ENCODE measurements at regions not wholly inside any gene's neighbourhood (a gene's known extent, or its start where the extent isn't known, plus 50 kb on each side); places are given as distances from the start of the nearest gene placed in this dataset.

GRCh38 chr10:29780096-29780495 lies 145.3 kb upstream of the SVIL start:
- Histone ChIP-seq H3K36me3 (ENCODE audit: control insufficient read depth in 2 of 3, insufficient read depth in 3 of 3, low read length in 3 of 3) (no peaks in the 10 kb centered on the region), H3K4me1 (ENCODE audit: control insufficient read depth in 2 of 3, insufficient read depth in 2 of 3, low read depth in 1 of 3, low read length in 3 of 3) (peaks cover 0 to 3% (median 0%) of the 10 kb centered on the region in 3 donors), H3K9ac (ENCODE audit: low read length in 3 of 3) (no peak overlapping the region), H3K27ac (ENCODE audit: low read depth in 2 of 2, low read length in 2 of 2) (no peak overlapping the region), H3K4me3 (ENCODE audit: low read length in 3 of 3) (no peak overlapping the region), H3K27me3 (ENCODE audit: control insufficient read depth, insufficient read depth, low read length) (no peaks in the 10 kb centered on the region), H3K9me3 (ENCODE audit: control insufficient read depth in 2 of 3, insufficient read depth in 1 of 3, low read length in 3 of 3) (no peaks in the 10 kb centered on the region)
- intact Hi-C loops (cut with DNase I), result no loop called here
- no peak for TF ChIP-seq CTCF (IDR thresholded peaks at IDR 0.05; ENCODE audit: borderline replicate concordance, extremely low read depth, insufficient read depth)
- FAIRE-seq (no peak), DNase-seq (no peak)

DNA sequence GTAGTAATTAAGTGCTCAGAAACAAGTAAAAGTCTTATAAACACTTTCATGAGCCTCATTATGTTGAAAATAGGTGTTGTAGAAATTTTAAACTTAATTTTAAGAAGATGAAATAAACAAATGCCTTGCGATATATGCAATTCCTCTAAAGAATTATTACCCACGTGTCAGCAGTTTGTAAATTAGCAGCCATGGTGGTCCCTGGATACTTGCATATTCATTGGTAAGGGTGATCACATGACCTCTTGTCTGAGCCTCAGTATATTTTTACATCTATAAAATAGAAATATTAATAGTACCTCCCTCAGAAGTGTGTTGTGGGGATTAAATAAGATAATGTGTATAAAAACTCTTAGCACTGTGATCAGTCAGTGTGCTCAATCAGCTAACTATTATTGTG lies 141.5 kb upstream of the SVIL start:
- H3K36me3 ChIP-seq (ENCODE audit: control insufficient read depth in 2 of 3, insufficient read depth in 3 of 3, low read length in 3 of 3), result no peaks in the 10 kb centered on the region
- FAIRE-seq (no peak), DNase-seq (no peak)
- no peaks in the 10 kb centered on the region for H3K27me3 ChIP-seq (ENCODE audit: control insufficient read depth, insufficient read depth, low read length)
- H3K4me1 ChIP-seq (ENCODE audit: control insufficient read depth in 2 of 3, insufficient read depth in 2 of 3, low read depth in 1 of 3, low read length in 3 of 3), result peaks cover 0 to 10% (median 0%) of the 10 kb centered on the region in 3 donors
- intact Hi-C loops (cut with DNase I), result no loop called here
- no peak overlapping the region for H3K4me3 ChIP-seq (ENCODE audit: low read length in 3 of 3)
- no peak for TF ChIP-seq CTCF (IDR thresholded peaks at IDR 0.05; ENCODE audit: borderline replicate concordance, extremely low read depth, insufficient read depth)
- no peaks in the 10 kb centered on the region for H3K9me3 ChIP-seq (ENCODE audit: control insufficient read depth in 2 of 3, insufficient read depth in 1 of 3, low read length in 3 of 3)
- no peak overlapping the region for H3K27ac ChIP-seq (ENCODE audit: low read depth in 2 of 2, low read length in 2 of 2)
- H3K9ac ChIP-seq (ENCODE audit: low read length in 3 of 3), result no peak overlapping the region

GRCh38 chr10:29774475-29774874 lies 139.7 kb upstream of the SVIL start:
- Histone ChIP-seq H3K36me3 (ENCODE audit: control insufficient read depth in 2 of 3, insufficient read depth in 3 of 3, low read length in 3 of 3) (no peaks in the 10 kb centered on the region), H3K4me1 (ENCODE audit: control insufficient read depth in 2 of 3, insufficient read depth in 2 of 3, low read depth in 1 of 3, low read length in 3 of 3) (peaks cover 0 to 10% (median 0%) of the 10 kb centered on the region in 3 donors), H3K9ac (ENCODE audit: low read length in 3 of 3) (no peak overlapping the region), H3K9me3 (ENCODE audit: control insufficient read depth in 2 of 3, insufficient read depth in 1 of 3, low read length in 3 of 3) (no peaks in the 10 kb centered on the region), H3K27ac (ENCODE audit: low read depth in 2 of 2, low read length in 2 of 2) (no peak overlapping the region), H3K4me3 (ENCODE audit: low read length in 3 of 3) (no peak overlapping the region), H3K27me3 (ENCODE audit: control insufficient read depth, insufficient read depth, low read length) (no peaks in the 10 kb centered on the region)
- DNase-seq (no peak), FAIRE-seq (no peak)
- intact Hi-C loops (cut with DNase I), result no loop called here
- no peak for TF ChIP-seq CTCF (IDR thresholded peaks at IDR 0.05; ENCODE audit: borderline replicate concordance, extremely low read depth, insufficient read depth)

DNA sequence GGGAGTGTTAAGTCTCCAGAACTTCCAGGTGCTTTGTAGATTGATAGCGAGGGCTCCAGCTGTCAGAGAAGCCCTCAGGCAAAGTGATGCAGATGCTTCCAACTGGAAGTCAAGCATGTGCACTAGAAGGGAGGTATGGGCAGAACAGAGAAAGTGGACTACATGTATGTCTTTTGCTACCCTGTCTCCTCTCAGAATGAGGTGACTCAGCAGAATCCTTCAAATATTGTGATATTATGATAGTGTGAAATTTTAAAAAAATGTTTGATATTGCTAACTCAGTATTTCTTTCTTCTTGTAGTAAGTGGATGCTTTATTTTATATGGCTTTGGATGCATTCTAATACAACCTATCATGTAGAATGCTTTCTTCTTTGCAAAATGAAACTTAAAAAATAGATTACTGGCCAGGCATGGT lies 138.9 kb upstream of the SVIL start:
- H3K4me3 ChIP-seq (ENCODE audit: low read length in 3 of 3), result no peak overlapping the region
- H3K27me3 ChIP-seq (ENCODE audit: control insufficient read depth, insufficient read depth, low read length), result no peaks in the 10 kb centered on the region
- no peak for FAIRE-seq
- H3K36me3 ChIP-seq (ENCODE audit: control insufficient read depth in 2 of 3, insufficient read depth in 3 of 3, low read length in 3 of 3), result no peaks in the 10 kb centered on the region
- H3K4me1 ChIP-seq (ENCODE audit: control insufficient read depth in 2 of 3, insufficient read depth in 2 of 3, low read depth in 1 of 3, low read length in 3 of 3), result peaks cover 0 to 10% (median 0%) of the 10 kb centered on the region in 3 donors
- no peak overlapping the region for H3K9ac ChIP-seq (ENCODE audit: low read length in 3 of 3)
- no peaks in the 10 kb centered on the region for H3K9me3 ChIP-seq (ENCODE audit: control insufficient read depth in 2 of 3, insufficient read depth in 1 of 3, low read length in 3 of 3)
- H3K27ac ChIP-seq (ENCODE audit: low read depth in 2 of 2, low read length in 2 of 2), result no peak overlapping the region
- no peak for DNase-seq
- intact Hi-C loops (cut with DNase I), result no loop called here
- no peak for TF ChIP-seq CTCF (IDR thresholded peaks at IDR 0.05; ENCODE audit: borderline replicate concordance, extremely low read depth, insufficient read depth)

All from kidney (tissue), 13 donors.